Epithelial cell of esophagus (primary cell): ENCODE measurements at regions not wholly inside any gene's neighbourhood (a gene's known extent, or its start where the extent isn't known, plus 50 kb on each side); places are given as distances from the start of the nearest gene placed in this dataset.

Source experiments
- DNase-seq: peaks from one replicate; pipeline ENCODE4 v3.0.0; 2010; ENCODE audit warnings: low read depth
- H3K4me3 ChIP-seq: 2 replicates; pipeline ENCODE4 v1.5.1; 2011; ENCODE audit warnings: mild to moderate bottlenecking, low read length, control low read depth
- CTCF ChIP-seq: IDR thresholded peaks from 2 replicates; pipeline ENCODE4 v1.5.1; 2011; ENCODE audit warnings: low read depth, mild to moderate bottlenecking, low read length, control low read depth, inconsistent platforms; ENCODE audit not compliant: insufficient read depth; ENCODE audit errors: missing control alignments

GRCh38 chr4:35364321-35364870 is 879.9 kb downstream of the ARAP2 start:
- H3K4me3 ChIP-seq = no peak overlapping the region
- no peak for DNase-seq
- no peak for TF ChIP-seq CTCF

GRCh38 chr4:35365186-35365585 is 879.1 kb downstream of the ARAP2 start:
- peak; percentile 5 for DNase-seq
- TF ChIP-seq CTCF = no peak
- H3K4me3 ChIP-seq = no peak overlapping the region

- no peak for DNase-seq
- no peak overlapping the region for H3K4me3 ChIP-seq
- no peak for TF ChIP-seq CTCF
These were observed 844.4 kb downstream of the ARAP2 start for GRCh38 chr4:35399912-35400311.

GRCh38 chr4:35423104-35423503 is 821.2 kb downstream of the ARAP2 start:
- DNase-seq = no peak
- TF ChIP-seq CTCF = no peak
- no peak overlapping the region for H3K4me3 ChIP-seq

- H3K4me3 ChIP-seq = no peak overlapping the region
- TF ChIP-seq CTCF = no peak
- no peak for DNase-seq
These were observed 796.8 kb downstream of the ARAP2 start for GRCh38 chr4:35447474-35447873.

GRCh38 chr4:35459045-35459444 is 785.3 kb downstream of the ARAP2 start:
- TF ChIP-seq CTCF = no peak

GRCh38 chr4:35461931-35462659 is 782.2 kb downstream of the ARAP2 start:
- DNase-seq = peak; percentile 2
- no peak overlapping the region for H3K4me3 ChIP-seq
- no peak for TF ChIP-seq CTCF

More at GRCh38 chr4:35459045-35459444, 785.3 kb downstream of the ARAP2 start:
- H3K4me3 ChIP-seq = no peak overlapping the region
- DNase-seq = no peak
